HG03521 (cell line): ENCODE measurements at regions not wholly inside any gene's neighbourhood (a gene's known extent, or its start where the extent isn't known, plus 50 kb on each side); places are given as distances from the start of the nearest gene placed in this dataset.
"Not testable (repeated sequence)": the region's sequence is repeated elsewhere in the genome, so short reads cannot be mapped to it uniquely, and the experiment has no call there.

Source experiments
- ATAC-seq: cut with Tn5 transposase; IDR thresholded peaks from one replicate; pipeline ENCODE4 v1.9.1; 2021; ENCODE audit warnings: mild to moderate bottlenecking, moderate library complexity; ENCODE audit not compliant: unreplicated experiment

DNA sequence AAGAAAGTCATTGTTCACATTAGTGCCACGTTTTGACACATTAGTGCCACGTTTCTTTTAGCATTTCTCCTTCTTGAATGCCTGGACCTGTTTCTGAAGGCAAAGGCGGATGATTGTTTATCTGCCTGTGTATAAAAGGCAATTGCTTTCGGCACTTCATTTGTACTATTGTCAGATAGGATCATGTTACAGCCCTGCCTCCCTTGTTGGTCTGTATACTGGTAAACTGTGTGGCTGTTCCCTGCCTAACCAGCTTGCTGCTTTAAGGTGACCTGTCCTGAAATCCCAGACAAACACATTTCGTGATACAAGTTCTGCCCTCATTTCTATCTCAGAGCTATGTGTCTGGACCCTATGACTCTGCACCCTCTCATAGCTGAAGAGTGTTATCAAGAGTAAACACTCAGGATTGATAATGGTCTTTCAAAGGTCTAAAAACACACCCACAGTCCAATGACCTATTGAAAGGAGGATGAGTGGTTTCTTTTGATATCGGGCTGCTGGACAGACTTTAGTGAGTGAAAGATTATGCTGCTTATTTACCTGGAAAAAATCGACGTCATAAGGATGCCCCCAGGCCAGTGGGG lies 276.3 kb upstream of the MCTP2 start:
- no peak for ATAC-seq

DNA sequence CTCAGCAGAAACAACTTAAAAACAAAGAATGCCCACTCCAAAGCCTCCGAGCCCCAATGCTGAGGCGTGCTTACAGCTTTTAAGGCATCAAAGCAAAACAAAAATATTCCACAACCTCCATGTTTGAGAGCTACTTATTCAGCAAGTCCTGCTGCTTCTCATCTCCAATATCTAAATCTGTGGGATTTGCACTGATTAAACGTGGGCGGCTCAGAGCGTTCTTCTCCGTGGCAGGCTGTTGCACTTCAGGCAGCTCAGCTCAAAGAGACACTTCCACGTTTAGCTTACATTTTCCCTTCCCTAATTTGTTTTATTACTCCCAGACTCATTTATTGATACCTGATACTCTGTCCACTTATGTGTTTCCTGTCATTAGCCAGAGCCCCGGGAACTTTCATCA lies 282.6 kb upstream of the MCTP2 start:
- no peak for ATAC-seq

DNA sequence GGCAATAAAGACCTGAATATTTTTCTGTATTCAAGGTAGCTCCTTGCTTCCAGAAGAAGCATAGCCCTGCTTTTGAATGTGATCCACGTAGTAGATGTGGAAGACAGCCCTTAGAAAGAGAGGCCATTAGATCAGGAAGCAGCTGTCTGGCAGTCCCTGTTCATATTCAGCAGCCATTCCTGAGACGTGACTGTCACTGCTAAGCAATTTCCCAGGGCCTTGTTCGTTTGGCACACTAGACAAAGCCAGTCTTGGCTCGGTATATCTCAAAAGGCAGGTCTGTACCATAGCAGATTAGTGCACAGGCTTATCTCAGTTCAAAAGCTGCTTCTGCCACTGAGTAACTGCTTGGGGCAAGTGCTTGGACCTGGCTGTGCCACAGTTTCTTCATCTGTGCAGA lies 287.8 kb upstream of the MCTP2 start:
- ATAC-seq = no peak

DNA sequence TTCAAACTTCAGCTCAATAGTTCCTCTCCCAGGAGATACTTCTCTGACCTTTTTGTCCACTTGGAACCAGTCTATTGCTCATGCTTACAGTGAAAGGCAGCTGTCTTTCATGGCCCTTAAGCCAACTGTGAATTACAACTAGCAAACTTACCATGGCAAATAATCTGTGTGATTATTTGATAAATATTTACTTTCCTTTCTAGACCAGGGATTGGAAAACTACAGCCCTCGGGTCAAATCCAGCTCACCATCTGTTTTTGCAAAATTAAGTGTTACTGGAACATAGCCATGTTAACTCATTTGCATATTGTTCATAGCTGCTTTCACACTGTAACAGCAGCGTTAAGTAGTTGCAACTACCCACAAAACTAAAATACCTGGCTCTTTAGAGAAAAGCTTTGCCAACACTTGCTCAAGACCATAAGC lies 289.1 kb upstream of the MCTP2 start:
- ATAC-seq = no peak

DNA sequence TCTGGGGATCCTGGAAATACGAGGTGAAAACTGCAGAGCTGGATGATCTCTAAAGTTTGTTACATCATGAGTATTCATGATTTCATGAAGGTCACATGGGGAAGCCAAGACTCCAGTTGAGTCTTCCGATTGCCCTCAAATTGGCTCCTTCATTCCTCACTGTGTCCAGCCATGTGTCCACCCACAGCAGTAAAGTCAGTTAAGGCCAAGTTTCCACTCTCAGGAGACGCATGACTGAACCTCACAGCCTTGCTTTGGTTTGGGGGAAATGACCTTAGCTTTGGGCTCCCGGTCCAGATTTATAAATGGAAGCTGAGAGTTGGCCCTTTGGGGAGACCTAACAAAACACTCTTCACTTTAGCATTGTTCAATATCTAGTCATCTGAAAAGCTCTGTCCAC lies 289.7 kb upstream of the MCTP2 start:
- no peak for ATAC-seq

DNA sequence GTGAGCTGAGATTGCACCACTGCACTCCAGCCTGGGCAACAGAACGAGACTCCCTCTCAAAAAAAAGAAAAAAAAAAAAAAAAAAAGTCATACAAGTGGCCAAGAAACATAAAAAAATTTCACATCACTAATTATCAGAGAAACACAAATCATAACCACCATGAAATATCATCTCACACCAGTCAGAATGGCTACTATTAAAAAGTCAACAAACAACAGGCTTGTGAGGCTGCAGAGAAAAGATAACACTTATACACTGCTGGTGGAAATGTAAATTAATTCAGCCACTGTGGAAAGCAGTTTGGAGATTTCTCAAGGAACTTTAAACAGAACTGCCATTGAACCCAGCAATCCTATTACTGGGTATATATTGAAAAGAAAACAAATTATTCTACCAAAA lies 291.1 kb upstream of the MCTP2 start:
- no peak for ATAC-seq

DNA sequence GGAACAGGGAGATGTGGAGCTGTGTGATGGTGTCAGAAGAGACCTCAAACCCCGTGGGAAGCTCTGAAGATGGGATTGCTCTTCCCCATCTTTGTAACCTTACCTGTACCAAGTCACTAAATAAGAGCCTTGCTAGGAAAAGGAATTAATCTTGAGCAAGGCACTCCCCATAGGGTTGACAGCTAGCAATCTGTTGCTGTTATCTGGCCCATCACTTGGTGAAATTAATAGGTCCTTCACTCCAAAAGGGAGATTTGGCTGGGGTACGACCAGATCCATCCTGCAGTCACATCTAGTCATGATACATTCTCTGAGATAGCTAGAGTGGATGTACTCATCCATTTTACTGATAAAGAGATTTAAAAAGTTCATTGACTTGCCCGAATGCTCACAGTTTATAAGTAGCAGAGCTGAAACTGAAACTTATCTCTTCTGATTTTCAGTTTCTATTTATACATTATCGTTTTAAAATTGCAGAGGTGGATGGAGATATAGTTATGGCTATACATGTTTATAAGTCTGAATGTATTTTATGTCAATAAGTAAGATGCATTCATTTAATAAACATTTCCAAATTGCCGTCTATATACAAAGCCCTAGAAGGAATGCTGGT lies 299.1 kb upstream of the MCTP2 start:
- peak; percentile 79 for ATAC-seq

DNA sequence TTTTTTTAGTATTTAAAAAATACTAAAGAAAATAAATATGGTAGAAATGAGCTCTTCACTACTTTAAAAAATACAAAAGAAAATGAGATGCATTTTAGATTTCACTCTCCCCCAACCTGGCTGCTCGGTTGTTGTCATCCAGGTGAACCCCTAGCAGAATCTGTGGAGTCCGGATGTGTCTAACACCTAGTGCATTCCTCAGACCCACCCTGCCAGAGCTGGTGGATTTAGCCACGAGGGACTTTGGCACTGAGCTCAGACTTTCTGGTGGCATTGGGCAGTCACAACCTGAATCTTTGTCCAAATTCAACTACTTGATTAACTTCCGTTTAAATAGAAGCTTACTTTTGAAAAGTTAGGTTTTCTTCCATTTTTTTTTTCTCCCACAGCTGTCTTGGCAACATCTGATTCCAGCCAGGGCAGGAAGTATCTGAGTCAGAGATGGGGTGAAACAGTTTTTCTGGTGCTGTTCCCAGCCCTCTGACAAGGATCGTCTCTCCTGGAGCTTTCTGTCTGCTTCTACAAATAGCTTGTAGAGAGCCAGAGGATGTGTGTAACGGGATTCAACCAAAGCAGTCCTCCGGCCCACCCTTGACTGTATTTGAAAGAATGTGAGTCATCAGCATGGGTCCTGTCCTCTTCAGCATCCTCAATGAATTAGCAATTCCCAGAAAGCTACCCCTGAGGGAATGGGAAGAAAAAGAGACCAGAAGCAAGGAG lies 301.8 kb upstream of the MCTP2 start:
- ATAC-seq = no peak

DNA sequence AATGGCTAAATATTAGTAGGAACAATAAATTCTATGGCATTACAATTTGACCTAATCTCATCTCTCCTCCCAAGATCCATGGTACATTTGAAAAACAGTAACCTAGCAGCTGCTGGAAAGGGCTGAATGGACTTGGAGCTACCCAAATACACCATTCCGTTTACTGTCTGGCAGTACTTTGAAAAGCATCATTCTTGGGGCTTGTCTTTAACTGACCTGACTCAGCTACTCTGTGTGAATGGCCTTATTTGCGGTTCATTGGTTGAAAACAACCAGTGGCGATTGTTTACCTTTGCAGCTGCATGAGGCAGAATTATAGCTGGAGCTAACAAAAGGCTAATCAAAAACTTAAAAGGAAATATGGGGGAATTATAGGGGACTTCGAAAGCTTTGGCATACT lies 311.2 kb upstream of the MCTP2 start:
- no peak for ATAC-seq

DNA sequence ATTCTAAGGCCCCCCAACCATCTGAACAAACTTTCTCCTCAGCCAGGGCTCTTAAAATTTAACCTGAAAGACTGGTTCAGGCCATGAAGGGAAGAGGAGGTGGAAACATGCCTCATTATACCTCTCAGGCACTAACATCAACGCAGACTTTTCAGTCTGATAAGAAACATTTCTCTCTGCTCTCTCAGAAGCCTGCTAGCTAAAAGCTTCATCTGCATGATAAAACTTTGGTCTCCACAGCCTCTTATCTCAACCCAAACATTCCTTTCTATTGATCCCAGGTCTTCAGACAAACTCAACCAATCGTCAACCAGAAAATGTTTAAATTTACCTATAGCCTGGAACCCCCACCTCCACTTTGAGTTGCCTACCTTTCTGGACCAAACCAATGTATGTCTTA lies 312.6 kb upstream of the MCTP2 start:
- not testable (repeated sequence) for ATAC-seq

DNA sequence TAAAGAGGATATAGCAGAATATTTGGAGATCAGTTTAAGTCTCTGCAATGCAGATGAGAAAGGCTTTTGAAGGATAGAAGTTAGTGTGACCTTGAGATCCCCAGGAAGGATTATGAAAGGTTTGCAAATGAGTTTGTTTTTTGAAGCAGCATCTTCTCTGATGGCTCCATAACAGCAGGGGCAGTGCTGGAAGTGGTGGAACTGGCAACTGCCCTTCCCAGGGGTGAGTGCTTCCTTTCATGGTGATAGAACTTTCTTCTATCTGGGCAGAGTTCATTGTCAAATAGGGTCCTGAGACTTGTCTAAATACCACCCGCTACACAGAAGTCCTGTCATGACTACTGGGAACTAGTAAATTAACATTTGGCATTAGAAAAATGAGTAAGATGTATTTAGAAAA lies 314.2 kb upstream of the MCTP2 start:
- no peak for ATAC-seq

DNA sequence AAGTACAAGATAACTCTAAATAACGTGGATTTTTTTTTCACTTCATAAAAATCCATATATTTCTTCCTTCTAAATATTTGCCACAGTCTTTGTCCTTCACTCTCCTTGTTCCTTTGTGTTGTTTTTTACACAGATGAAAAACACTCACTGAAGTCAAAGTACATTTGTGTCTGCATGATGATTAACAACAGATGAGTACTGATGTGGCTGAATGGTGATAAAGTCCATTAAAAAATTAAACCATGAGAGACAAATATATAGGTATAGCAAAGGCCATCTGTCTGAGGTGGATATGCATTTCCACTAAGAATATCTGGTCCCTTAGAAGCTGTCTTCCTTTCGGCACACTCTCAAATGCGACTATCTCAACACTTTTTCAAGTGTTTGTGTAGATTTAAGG lies 317.5 kb upstream of the MCTP2 start:
- no peak for ATAC-seq

DNA sequence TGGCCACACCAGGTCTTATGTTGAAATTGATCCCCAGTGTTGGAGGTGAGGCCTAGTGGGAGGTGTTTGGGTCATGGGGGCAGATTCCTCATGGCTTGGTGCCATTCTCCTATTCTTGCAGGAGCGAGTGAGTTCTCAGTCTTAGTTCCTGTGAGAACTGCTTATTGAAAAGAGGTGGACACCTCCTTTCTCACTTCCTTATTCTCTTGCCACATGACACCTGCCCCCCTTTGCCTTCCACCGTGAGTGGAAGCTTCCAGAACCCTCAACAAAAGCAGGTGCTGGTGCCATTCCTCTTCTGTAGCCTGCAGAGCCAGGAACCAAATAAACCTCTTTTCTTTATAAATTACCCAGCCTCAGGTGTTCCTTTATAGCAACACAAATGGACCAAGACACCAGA lies 318.1 kb upstream of the MCTP2 start:
- ATAC-seq = no peak

DNA sequence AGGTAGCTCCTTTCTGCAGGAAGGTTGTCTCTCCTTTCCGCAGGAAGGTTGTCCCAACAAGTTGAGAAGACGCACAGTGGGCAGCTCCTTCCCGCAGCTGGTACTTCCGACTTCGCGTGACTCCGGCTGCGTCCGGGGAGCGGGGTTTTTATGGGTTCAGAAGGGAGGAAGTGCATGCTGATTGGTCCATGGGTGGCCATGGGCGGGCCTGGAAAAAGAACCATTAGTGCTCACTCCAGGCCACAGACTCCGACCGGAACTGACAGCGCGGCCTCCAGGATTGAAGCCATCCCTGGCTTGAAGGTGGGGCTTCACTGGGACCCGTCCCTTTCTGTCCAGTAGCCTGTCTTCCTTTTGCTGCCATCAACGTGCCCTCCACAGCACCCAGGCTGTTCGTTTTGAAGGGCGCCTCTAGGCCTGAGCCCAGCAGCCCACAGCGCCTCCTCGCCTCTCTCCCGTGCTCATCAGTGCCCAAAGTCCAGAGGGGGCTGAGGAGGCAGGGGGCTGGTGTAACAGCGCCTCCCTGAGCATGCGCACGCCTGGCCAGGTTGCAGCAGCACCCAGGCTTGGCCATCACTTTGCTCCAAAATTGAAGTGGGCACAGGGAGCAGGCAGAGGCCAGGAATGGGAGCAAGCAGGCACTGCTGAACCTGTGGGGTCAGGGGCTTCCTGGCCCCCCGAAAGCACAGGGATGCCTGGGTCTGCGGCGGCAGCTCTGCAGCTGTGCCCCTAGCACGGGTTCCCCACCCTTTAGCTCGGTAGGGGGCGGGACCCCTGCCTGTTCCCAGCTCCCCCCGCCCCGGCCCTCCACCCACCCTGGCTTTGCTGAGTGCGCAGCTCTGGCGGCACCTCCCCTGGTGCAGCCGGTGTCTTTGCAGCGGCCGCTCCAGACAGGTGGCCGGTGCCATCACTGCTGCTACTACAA lies 330.6 kb upstream of the MCTP2 start:
- no peak for ATAC-seq

DNA sequence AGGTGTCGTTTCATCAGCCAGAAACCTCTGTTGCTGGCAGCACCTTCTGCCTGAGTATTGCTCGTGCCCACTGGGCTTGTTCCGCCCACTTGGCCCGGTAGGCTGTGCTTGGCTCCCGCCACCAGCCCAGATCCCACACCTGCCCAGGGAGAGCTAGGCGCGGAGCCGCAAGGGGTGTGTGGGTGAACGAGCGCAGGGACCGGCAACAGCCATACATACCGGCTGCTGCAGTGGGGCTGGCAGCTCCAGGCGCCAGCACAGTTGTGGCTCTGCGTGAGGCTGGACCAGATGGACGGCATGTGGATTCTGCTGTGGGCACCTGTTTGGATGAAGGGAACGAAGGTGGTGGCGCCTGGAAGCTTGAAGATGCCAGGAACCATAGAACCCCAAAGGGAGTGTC lies 331.5 kb upstream of the MCTP2 start:
- no peak for ATAC-seq

DNA sequence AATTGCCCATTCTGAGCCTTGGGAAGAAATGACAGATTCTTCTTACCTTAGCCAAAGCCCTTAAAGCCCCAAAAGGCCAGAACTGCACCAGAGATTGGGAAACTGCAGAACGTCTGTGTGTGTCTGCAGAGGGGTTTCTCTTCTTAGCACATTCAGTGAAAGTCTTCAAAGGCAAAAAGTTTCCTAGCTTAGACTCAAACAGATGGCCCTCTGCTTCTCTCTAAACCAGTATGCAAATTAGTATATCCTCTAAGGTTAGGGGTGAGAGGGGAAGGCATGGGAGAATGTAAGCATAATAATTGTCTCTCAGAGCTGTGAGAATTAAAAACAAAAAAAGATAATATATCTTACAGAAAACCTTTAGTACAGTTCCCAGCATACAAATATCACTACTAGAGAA lies 334.0 kb upstream of the MCTP2 start:
- ATAC-seq = no peak

DNA sequence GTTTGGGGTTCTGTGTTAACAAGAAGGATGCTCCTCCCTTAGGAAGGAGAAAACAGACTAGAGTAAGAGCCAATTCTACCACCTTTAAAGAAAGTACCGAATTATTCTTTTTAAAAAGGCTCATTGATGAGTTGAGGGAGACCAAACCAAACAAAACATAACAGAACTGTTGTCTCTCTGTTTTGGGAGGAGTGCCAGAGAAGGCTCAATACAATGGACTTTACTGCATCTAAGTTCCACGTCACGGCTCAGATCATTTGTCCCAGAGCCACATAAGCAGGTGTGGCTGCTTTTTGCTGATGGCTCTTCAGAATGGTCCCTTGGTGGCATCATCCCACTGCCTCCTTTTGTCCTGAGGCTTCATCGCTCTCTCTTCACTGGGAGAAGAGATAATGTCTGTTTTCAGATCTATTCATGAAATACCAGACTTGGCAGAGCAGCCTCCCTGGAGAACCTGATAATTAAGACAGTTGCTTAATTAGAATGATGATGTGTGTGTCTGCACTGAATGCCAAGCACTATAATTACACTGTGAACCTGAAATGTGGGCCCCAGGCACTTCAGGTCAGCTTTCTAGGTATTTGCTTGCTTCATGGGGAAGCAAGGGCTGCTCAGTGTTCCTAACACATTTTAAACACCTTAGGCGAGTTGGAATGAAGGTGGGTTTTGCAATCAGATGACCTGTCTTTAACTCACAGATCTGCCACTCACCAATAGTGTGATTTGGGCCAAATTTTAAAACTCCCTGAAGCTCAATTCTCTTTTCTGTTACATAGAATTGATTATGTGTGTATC lies 335.2 kb upstream of the MCTP2 start:
- no peak for ATAC-seq

DNA sequence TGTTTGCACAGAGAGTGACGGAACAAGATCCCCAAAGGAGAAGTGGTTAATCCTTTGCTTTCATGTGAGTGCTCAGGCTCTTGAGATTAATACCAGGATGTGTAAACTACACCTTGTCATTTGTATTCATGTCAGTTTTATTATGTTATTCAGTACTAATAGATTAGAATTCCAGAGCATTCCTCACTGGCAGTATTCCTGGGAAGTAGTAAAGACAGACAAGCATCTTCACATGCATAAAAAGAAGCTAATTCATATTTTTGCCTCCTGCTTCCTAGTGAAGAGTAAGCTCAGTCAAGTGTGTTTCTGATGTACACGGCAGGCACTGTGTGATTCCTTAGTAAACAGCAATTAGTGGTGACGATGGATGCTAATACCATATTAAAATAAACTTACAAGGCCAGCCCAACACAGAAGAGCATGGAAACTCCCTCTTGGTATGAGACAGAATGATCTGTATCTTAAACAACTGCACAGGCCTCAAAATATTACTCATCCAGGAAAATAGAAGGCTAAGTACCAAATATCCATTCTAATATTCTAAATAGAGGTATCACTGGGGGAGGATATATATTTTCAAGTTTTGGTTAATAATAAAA lies 336.8 kb upstream of the MCTP2 start:
- ATAC-seq = no peak

DNA sequence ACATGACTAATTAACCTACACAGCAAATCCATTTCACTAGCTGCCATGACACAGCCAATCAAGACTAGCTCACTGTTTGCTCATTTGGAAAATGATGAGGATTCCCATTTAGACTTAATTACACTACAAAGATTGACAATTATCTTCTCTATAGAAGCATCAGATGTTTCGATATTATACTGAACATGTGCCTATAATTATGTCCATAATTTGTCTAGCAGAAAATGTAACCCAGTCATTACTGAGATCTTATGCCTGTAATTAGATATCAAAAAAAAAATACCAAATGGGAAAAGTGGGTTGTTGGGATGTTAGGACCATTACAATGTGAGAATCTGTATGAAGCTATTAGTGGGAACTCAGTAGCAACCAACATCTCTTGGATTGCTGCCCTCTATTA lies 344.2 kb upstream of the MCTP2 start:
- no peak for ATAC-seq

DNA sequence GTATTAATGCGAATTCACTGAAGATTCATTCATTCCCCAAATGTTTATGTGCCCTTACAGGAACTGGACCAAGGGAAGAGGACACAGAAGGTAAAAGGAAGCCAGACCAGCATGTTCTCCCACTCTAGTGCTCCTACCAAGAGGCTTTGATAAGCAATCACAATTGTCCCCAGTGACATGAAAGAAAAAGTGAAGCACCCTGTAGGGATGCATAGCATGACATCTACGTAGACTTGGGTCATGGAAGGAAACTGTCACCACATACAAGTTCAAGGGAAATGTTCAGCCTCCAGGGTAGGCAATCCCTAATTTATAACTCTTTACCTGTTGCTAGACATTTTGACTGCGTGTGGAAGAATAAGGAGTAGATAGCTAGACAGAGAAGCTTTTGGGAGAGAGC lies 348.6 kb upstream of the MCTP2 start:
- ATAC-seq = no peak
